ENCODE measurements at regions not wholly inside any gene's neighbourhood (a gene's known extent, or its start where the extent isn't known, plus 50 kb on each side); places are given as distances from the start of the nearest gene placed in this dataset.

- no peak for TF ChIP-seq POLR2A (IDR thresholded peaks at IDR 0.05)
- no peak for TF ChIP-seq POLR2AphosphoS5 (IDR thresholded peaks at IDR 0.05; ENCODE audit: insufficient read depth in 1 of 2, low read depth in 1 of 2)
These were observed 336.0 kb upstream of the ONECUT1 start for GRCh38 chr15:53126144-53126543.

All from vagina (tissue), 2 donors.